Peyer's patch (tissue), 4 donors: ENCODE measurements at regions not wholly inside any gene's neighbourhood (a gene's known extent, or its start where the extent isn't known, plus 50 kb on each side); places are given as distances from the start of the nearest gene placed in this dataset.
"Not testable (repeated sequence)": the region's sequence is repeated elsewhere in the genome, so short reads cannot be mapped to it uniquely, and the experiment has no call there.

Source experiments
- DNase-seq, 3 donors: peaks; one replicate each; pipeline ENCODE4 v3.0.0-alpha.2; 2017 to 2019
- H3K27ac ChIP-seq, 4 donors: fragments of 200-600 bp; sonication (generic); one replicate each; pipeline ENCODE4 v1.5.1; 2016 to 2019
- H3K27me3 ChIP-seq, 2 donors: fragments of 200-600 bp; sonication (generic); one replicate each; pipeline ENCODE4 v1.5.1; 2019
- H3K36me3 ChIP-seq, 3 donors: fragments of 200-600 bp; sonication (generic); one replicate each; pipeline ENCODE4 v1.5.1; 2016 to 2019
- H3K4me1 ChIP-seq, 4 donors: fragments of 200-600 bp; sonication (generic); one replicate each; pipeline ENCODE4 v1.5.1; 2016 to 2019
- H3K4me3 ChIP-seq, 4 donors: fragments of 200-600 bp; sonication (generic); 1 replicate in 3 of 4; 2 replicates in 1 of 4; pipeline ENCODE4 v1.5.1; 2016 to 2019; ENCODE audit warnings: mild to moderate bottlenecking in 1 of 4
- H3K9me3 ChIP-seq, 4 donors: fragments of 200-600 bp; sonication (generic); one replicate each; pipeline ENCODE4 v1.5.1; 2016 to 2019; ENCODE audit warnings: mild to moderate bottlenecking in 1 of 4
- POLR2A ChIP-seq, 2 donors: fragments of 450-650 bp; IDR thresholded peaks; one replicate each; pipeline ENCODE4 v1.5.1; 2017; ENCODE audit warnings: antibody characterized with exemption in 2 of 2, mild to moderate bottlenecking in 2 of 2, moderate library complexity in 2 of 2
- TF ChIP-seq, protein P1 (sequence below), 6 experiments: fragments of 450-650 bp in 4 of 6; fragments of 200-600 bp in 2 of 6; sonication (generic) in 1 of 6; IDR thresholded peaks; one replicate each; pipeline ENCODE4 v1.5.1; 2017 to 2019; ENCODE audit warnings: antibody characterized with exemption in 6 of 6, mild to moderate bottlenecking in 3 of 6, moderate library complexity in 1 of 6

GRCh38 chr9:75378036-75378435 is 289.7 kb downstream of the OSTF1 start:
- H3K4me3 ChIP-seq: no peak overlapping the region
- TF ChIP-seq, protein P1, sequence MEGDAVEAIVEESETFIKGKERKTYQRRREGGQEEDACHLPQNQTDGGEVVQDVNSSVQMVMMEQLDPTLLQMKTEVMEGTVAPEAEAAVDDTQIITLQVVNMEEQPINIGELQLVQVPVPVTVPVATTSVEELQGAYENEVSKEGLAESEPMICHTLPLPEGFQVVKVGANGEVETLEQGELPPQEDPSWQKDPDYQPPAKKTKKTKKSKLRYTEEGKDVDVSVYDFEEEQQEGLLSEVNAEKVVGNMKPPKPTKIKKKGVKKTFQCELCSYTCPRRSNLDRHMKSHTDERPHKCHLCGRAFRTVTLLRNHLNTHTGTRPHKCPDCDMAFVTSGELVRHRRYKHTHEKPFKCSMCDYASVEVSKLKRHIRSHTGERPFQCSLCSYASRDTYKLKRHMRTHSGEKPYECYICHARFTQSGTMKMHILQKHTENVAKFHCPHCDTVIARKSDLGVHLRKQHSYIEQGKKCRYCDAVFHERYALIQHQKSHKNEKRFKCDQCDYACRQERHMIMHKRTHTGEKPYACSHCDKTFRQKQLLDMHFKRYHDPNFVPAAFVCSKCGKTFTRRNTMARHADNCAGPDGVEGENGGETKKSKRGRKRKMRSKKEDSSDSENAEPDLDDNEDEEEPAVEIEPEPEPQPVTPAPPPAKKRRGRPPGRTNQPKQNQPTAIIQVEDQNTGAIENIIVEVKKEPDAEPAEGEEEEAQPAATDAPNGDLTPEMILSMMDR (IDR thresholded peaks at IDR 0.05): no peak
- no peak for TF ChIP-seq POLR2A (IDR thresholded peaks at IDR 0.05)
- no peaks in the 10 kb centered on the region for H3K27me3 ChIP-seq
- no peaks in the 10 kb centered on the region for H3K36me3 ChIP-seq
- DNase-seq: peak in 1 of 3 donors; percentile 53
- no peaks in the 10 kb centered on the region for H3K9me3 ChIP-seq
- no peaks in the 10 kb centered on the region for H3K4me1 ChIP-seq
- H3K27ac ChIP-seq: no peak overlapping the region

DNA sequence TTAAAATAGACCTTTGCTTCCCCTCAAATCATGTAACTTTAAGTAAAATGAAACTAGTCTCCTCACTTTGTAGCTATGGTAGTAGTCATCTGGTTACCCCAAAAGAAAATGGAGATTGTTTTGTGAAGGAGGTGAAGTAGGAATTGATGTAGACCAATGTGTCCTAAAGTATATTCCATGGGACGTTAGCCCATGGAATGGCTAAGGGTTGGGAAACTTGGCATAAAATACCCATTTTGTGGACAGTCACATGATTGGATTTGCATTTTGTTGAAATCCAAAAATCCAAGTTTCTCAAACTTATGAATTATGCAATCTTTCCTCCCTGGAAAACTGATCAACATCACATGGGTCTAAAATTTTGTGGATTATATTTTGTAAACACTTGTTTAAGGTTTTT is 290.6 kb downstream of the OSTF1 start:
- no peak for TF ChIP-seq POLR2A (IDR thresholded peaks at IDR 0.05)
- TF ChIP-seq, protein P1 (IDR thresholded peaks at IDR 0.05): no peak
- no peaks in the 10 kb centered on the region for H3K4me1 ChIP-seq
- H3K9me3 ChIP-seq: no peaks in the 10 kb centered on the region
- H3K36me3 ChIP-seq: no peaks in the 10 kb centered on the region
- no peak for DNase-seq
- H3K27ac ChIP-seq: no peak overlapping the region
- no peaks in the 10 kb centered on the region for H3K27me3 ChIP-seq
- H3K4me3 ChIP-seq: no peak overlapping the region

GRCh38 chr9:75382126-75382525 is 293.8 kb downstream of the OSTF1 start:
- TF ChIP-seq POLR2A (IDR thresholded peaks at IDR 0.05): no peak
- TF ChIP-seq, protein P1 (IDR thresholded peaks at IDR 0.05): no peak
- H3K4me1 ChIP-seq: no peaks in the 10 kb centered on the region
- peaks cover 0 to 17% (median 0%) of the 10 kb centered on the region in 4 donors for H3K9me3 ChIP-seq
- no peak for DNase-seq
- H3K36me3 ChIP-seq: no peaks in the 10 kb centered on the region
- H3K27me3 ChIP-seq: no peaks in the 10 kb centered on the region
- H3K4me3 ChIP-seq: no peak overlapping the region
- H3K27ac ChIP-seq: no peak overlapping the region

- H3K27ac ChIP-seq, H3K4me1 ChIP-seq, DNase-seq, H3K4me3 ChIP-seq, H3K27me3 ChIP-seq, H3K36me3 ChIP-seq: not testable (repeated sequence)
- peaks cover 0 to 17% (median 0%) of the 10 kb centered on the region in 4 donors for H3K9me3 ChIP-seq
These were observed 295.2 kb downstream of the OSTF1 start for GRCh38 chr9:75383420-75384034.

DNA sequence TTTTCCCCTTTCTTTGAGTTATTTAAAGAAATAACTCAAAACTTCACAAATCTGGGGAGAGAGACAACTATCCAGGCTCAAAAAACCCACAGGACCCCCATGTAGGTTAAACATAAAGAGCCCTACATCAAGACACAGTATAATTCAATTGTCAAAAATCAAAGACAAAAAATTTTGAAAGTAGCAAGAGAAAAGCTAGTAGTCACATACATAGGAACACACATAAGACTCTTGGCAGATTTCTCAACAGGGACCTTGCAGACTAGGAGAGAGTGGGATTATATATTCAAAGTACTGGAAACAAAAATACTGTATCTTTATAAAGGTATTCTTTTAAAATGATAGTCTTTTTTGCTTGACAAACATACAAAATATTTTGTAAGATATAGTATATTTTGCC is 296.9 kb downstream of the OSTF1 start:
- Histone ChIP-seq H3K9me3 (peaks cover 0 to 17% (median 0%) of the 10 kb centered on the region in 4 donors), H3K4me3 (no peak overlapping the region), H3K27ac (no peak overlapping the region), H3K4me1 (no peaks in the 10 kb centered on the region), H3K36me3 (no peaks in the 10 kb centered on the region), H3K27me3 (no peaks in the 10 kb centered on the region)
- no peak for TF ChIP-seq POLR2A (IDR thresholded peaks at IDR 0.05)
- TF ChIP-seq, protein P1 (IDR thresholded peaks at IDR 0.05): no peak
- no peak for DNase-seq

DNA sequence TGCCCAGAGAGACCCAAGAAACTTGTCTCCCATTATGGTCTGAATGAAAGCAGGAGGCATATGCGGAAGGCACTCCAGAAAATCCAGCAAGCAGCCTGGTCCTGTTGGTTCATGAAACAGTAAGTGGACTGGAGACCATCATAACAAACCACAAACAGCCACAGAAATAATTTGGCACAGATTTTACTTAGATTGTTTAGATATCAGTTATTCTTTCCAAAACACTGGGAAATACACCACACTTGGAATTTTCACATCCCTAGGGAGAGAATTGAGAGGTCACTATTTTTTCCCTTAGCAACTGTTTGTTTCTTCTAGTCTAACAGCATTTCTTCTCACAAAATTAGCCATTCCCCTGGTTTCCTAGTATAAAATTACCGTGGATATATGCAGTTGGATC is 300.8 kb downstream of the OSTF1 start:
- H3K4me3 ChIP-seq: no peak overlapping the region
- no peak for DNase-seq
- H3K4me1 ChIP-seq: no peaks in the 10 kb centered on the region
- no peak for TF ChIP-seq POLR2A (IDR thresholded peaks at IDR 0.05)
- TF ChIP-seq, protein P1 (IDR thresholded peaks at IDR 0.05): no peak
- H3K27ac ChIP-seq: no peak overlapping the region
- no peaks in the 10 kb centered on the region for H3K27me3 ChIP-seq
- peaks cover 0 to 16% (median 0%) of the 10 kb centered on the region in 4 donors for H3K9me3 ChIP-seq
- H3K36me3 ChIP-seq: no peaks in the 10 kb centered on the region
